MM.1S (cell line): ENCODE measurements at regions not wholly inside any gene's neighbourhood (a gene's known extent, or its start where the extent isn't known, plus 50 kb on each side); places are given as distances from the start of the nearest gene placed in this dataset.

Experiments used
- DNase-seq: peaks from one replicate; pipeline ENCODE4 v3.0.0-alpha.2; 2015
- H2AFZ ChIP-seq: fragments of 300-600 bp; sonication (generic); 2 replicates; pipeline ENCODE4 v1.6.0; 2016; ENCODE audit warnings: antibody characterized with exemption, low read length
- H3F3A ChIP-seq: fragments of 300-600 bp; sonication (generic); 2 replicates; pipeline ENCODE4 v1.6.1; 2016; ENCODE audit warnings: mild to moderate bottlenecking, antibody characterized with exemption, low read length, moderate library complexity, mixed read lengths; ENCODE audit not compliant: insufficient read depth
- H3K27ac ChIP-seq: fragments of 300-600 bp; sonication (generic); 2 replicates; pipeline ENCODE4 v1.5.1; 2016; ENCODE audit warnings: mild to moderate bottlenecking, low read length
- H3K27me3 ChIP-seq: fragments of 300-600 bp; sonication (generic); replicated peaks from 2 replicates; pipeline ENCODE4 v1.6.0; 2016; ENCODE audit warnings: low read length; ENCODE audit not compliant: insufficient read depth
- H3K36me3 ChIP-seq: fragments of 300-600 bp; sonication (generic); replicated peaks from 2 replicates; pipeline ENCODE4 v1.6.1; 2016; ENCODE audit warnings: mild to moderate bottlenecking, low read length, mixed read lengths; ENCODE audit not compliant: insufficient read depth
- H3K4me1 ChIP-seq: fragments of 300-600 bp; sonication (generic); 2 replicates; pipeline ENCODE4 v1.6.1; 2016; ENCODE audit warnings: low read length, mixed read lengths
- H3K4me2 ChIP-seq: fragments of 300-600 bp; sonication (generic); 2 replicates; pipeline ENCODE4 v1.6.0; 2016; ENCODE audit warnings: low read depth, low read length
- H3K4me3 ChIP-seq: fragments of 300-600 bp; sonication (generic); 2 replicates; pipeline ENCODE4 v1.5.1; 2016; ENCODE audit warnings: low read length, mixed read lengths
- H3K79me2 ChIP-seq: fragments of 300-600 bp; sonication (generic); 2 replicates; pipeline ENCODE4 v1.6.1; 2016; ENCODE audit warnings: mixed run types, low read length, mixed read lengths
- H3K9ac ChIP-seq: fragments of 300-600 bp; sonication (generic); 2 replicates; pipeline ENCODE4 v1.6.1; 2016; ENCODE audit warnings: low read length, mixed read lengths
- H3K9me2 ChIP-seq: fragments of 300-600 bp; sonication (generic); replicated peaks from 2 replicates; pipeline ENCODE4 v1.6.1; 2016; ENCODE audit warnings: mild to moderate bottlenecking, low read length, mixed read lengths; ENCODE audit not compliant: insufficient read depth
- H3K9me3 ChIP-seq: fragments of 300-600 bp; sonication (generic); replicated peaks from 2 replicates; pipeline ENCODE4 v1.6.1; 2016; ENCODE audit warnings: mild to moderate bottlenecking, low read length, mixed read lengths; ENCODE audit not compliant: insufficient read depth
- H4K20me1 ChIP-seq: fragments of 300-600 bp; sonication (generic); 2 replicates; pipeline ENCODE4 v1.6.1; 2016; ENCODE audit warnings: mild to moderate bottlenecking, low read length, moderate library complexity, mixed read lengths; ENCODE audit not compliant: insufficient read depth
- CTCF ChIP-seq: fragments of 300-600 bp; sonication (generic); IDR thresholded peaks from 2 replicates; pipeline ENCODE4 v1.5.1; 2016; ENCODE audit warnings: antibody characterized with exemption, low read length, mixed read lengths
- EZH2 ChIP-seq: fragments of 300-600 bp; sonication (generic); optimal IDR thresholded peaks from 2 replicates; pipeline ENCODE3; 2017; ENCODE audit warnings: low read depth, mild to moderate bottlenecking, antibody characterized with exemption, low read length, mixed read lengths
- EZH2phosphoT487 ChIP-seq: fragments of 300-600 bp; sonication (generic); IDR thresholded peaks from 2 replicates; pipeline ENCODE4 v1.6.1; 2018; ENCODE audit warnings: antibody characterized with exemption, low read length

GRCh38 chr20:16220826-16221225, 352.4 kb downstream of the KIF16B start:
- no peaks in the 10 kb centered on the region for H3K9me3 ChIP-seq
- H3K4me3 ChIP-seq: no peak overlapping the region
- H4K20me1 ChIP-seq: no peaks in the 10 kb centered on the region
- H3K9me2 ChIP-seq: no peaks in the 10 kb centered on the region
- no peak overlapping the region for H3K9ac ChIP-seq
- no peaks in the 10 kb centered on the region for H3K36me3 ChIP-seq
- no peak overlapping the region for H3K4me2 ChIP-seq
- H3K4me1 ChIP-seq: no peaks in the 10 kb centered on the region
- no peaks in the 10 kb centered on the region for H3K79me2 ChIP-seq
- TF ChIP-seq CTCF: no peak
- no peak for TF ChIP-seq EZH2
- no peak for TF ChIP-seq EZH2phosphoT487
- no peak for DNase-seq
- H3K27me3 ChIP-seq: no peaks in the 10 kb centered on the region
- no peak overlapping the region for H2AFZ ChIP-seq
- H3K27ac ChIP-seq: no peak overlapping the region
- no peaks in the 10 kb centered on the region for H3F3A ChIP-seq

- no peak overlapping the region for H2AFZ ChIP-seq
These were observed 354.1 kb downstream of the KIF16B start for GRCh38 chr20:16219182-16219581.

GRCh38 chr20:16216914-16217230, 356.4 kb downstream of the KIF16B start:
- H3K9me3 ChIP-seq: no peaks in the 10 kb centered on the region
- H3K9me2 ChIP-seq: no peaks in the 10 kb centered on the region
- DNase-seq: no peak

More at GRCh38 chr20:16219182-16219581, 354.1 kb downstream of the KIF16B start:
- Histone ChIP-seq H3K79me2 (no peaks in the 10 kb centered on the region), H3K27ac (no peak overlapping the region), H4K20me1 (no peaks in the 10 kb centered on the region), H3K4me3 (no peak overlapping the region), H3K9me3 (no peaks in the 10 kb centered on the region), H3F3A (no peaks in the 10 kb centered on the region), H3K36me3 (no peaks in the 10 kb centered on the region), H3K27me3 (no peaks in the 10 kb centered on the region), H3K9ac (no peak overlapping the region), H3K4me2 (no peak overlapping the region), H3K9me2 (no peaks in the 10 kb centered on the region), H3K4me1 (no peaks in the 10 kb centered on the region)
- DNase-seq: no peak
- no peak for TF ChIP-seq CTCF
- TF ChIP-seq EZH2phosphoT487: no peak
- TF ChIP-seq EZH2: no peak

GRCh38 chr20:16216227-16216913, 356.9 kb downstream of the KIF16B start:
- H3K4me2 ChIP-seq: no peak overlapping the region
- no peak for DNase-seq
- no peaks in the 10 kb centered on the region for H3K36me3 ChIP-seq
- H3K9ac ChIP-seq: no peak overlapping the region
- TF ChIP-seq EZH2phosphoT487 (no peak), CTCF (no peak), EZH2 (no peak)
- no peaks in the 10 kb centered on the region for H3K27me3 ChIP-seq
- H3K9me3 ChIP-seq: no peaks in the 10 kb centered on the region
- no peak overlapping the region for H2AFZ ChIP-seq
- no peaks in the 10 kb centered on the region for H3K4me1 ChIP-seq
- no peaks in the 10 kb centered on the region for H4K20me1 ChIP-seq
- H3K79me2 ChIP-seq: no peaks in the 10 kb centered on the region
- no peaks in the 10 kb centered on the region for H3F3A ChIP-seq
- no peaks in the 10 kb centered on the region for H3K9me2 ChIP-seq
- H3K27ac ChIP-seq: no peak overlapping the region
- H3K4me3 ChIP-seq: no peak overlapping the region

More at GRCh38 chr20:16216914-16217230, 356.4 kb downstream of the KIF16B start:
- Histone ChIP-seq H3K9ac (no peak overlapping the region), H4K20me1 (no peaks in the 10 kb centered on the region), H3F3A (no peaks in the 10 kb centered on the region), H3K27me3 (no peaks in the 10 kb centered on the region), H3K79me2 (no peaks in the 10 kb centered on the region), H3K27ac (no peak overlapping the region), H3K4me1 (no peaks in the 10 kb centered on the region), H3K4me2 (no peak overlapping the region), H3K36me3 (no peaks in the 10 kb centered on the region), H3K4me3 (no peak overlapping the region), H2AFZ (no peak overlapping the region)
- no peak for TF ChIP-seq EZH2
